Sigmoid colon (tissue), 6 donors: ENCODE measurements at regions not wholly inside any gene's neighbourhood (a gene's known extent, or its start where the extent isn't known, plus 50 kb on each side); places are given as distances from the start of the nearest gene placed in this dataset.

Experiments used
- DNase-seq: peaks from one replicate; pipeline ENCODE4 v3.0.0-alpha.2; 2019
- H3K27ac ChIP-seq, 4 donors: fragments of 200-600 bp; sonication (generic); one replicate each; pipeline ENCODE4 v1.5.1; 2016 to 2019; ENCODE audit warnings: mild to moderate bottlenecking in 1 of 4
- H3K27me3 ChIP-seq, 3 donors: fragments of 200-600 bp; sonication (generic); one replicate each; pipeline ENCODE4 v1.5.1; 2019; ENCODE audit warnings: mild to moderate bottlenecking in 1 of 3
- H3K36me3 ChIP-seq, 4 donors: fragments of 200-600 bp; sonication (generic); one replicate each; pipeline ENCODE4 v1.5.1; 2016 to 2019
- H3K4me1 ChIP-seq, 4 donors: fragments of 200-600 bp; sonication (generic); one replicate each; pipeline ENCODE4 v1.5.1; 2017 to 2019
- H3K4me3 ChIP-seq, 4 donors: fragments of 200-600 bp; sonication (generic); one replicate each; pipeline ENCODE4 v1.5.1; 2017 to 2019; ENCODE audit warnings: mild to moderate bottlenecking in 2 of 4, moderate library complexity in 1 of 4
- H3K9me3 ChIP-seq, 4 donors: fragments of 200-600 bp in 3 of 4; sonication (generic) in 3 of 4; one replicate each; pipeline versions ENCODE4 v1.5.1 to v1.6.1; 2013 to 2019
- EP300 ChIP-seq, 4 donors: sonication (generic); formaldehyde crosslinking; IDR thresholded peaks; one replicate each; pipeline ENCODE4 v1.6.1; 2017; ENCODE audit warnings: antibody characterized with exemption in 4 of 4
- POLR2A ChIP-seq, 2 donors: fragments of 450-650 bp; IDR thresholded peaks; one replicate each; pipeline ENCODE4 v1.6.1; 2016; ENCODE audit warnings: antibody characterized with exemption in 2 of 2, mild to moderate bottlenecking in 2 of 2, moderate library complexity in 2 of 2
- POLR2AphosphoS5 ChIP-seq, 4 donors: sonication (generic); formaldehyde crosslinking; IDR thresholded peaks; one replicate each; pipeline ENCODE4 v1.6.1; 2017; ENCODE audit warnings: antibody characterized with exemption in 4 of 4
- WGBS, 2 donors: extraction: QIAGEN DNeasy Blood & Tissue Kit; methylation state at CpG; one replicate each; pipeline ENCODE4 v1.1.7; 2013; 5-methylcytosine and 5-hydroxymethylcytosine counted together
- intact Hi-C: fragments of 100-400 bp; cut with DNase I; formaldehyde crosslinking; loops from one replicate; pipeline ENCODE4 v1.15.1; 2023
- TF ChIP-seq, protein P1 (sequence below), 4 experiments: fragments of 450-650 bp in 3 of 4; fragments of 200-600 bp in 1 of 4; IDR thresholded peaks; one replicate each; pipeline ENCODE4 v1.5.1; 2016 to 2019; ENCODE audit warnings: antibody characterized with exemption in 4 of 4, mild to moderate bottlenecking in 3 of 4, moderate library complexity in 2 of 4
- donor health status: healthy with polysubstance abuse.
- donor health status: healthy.

DNA sequence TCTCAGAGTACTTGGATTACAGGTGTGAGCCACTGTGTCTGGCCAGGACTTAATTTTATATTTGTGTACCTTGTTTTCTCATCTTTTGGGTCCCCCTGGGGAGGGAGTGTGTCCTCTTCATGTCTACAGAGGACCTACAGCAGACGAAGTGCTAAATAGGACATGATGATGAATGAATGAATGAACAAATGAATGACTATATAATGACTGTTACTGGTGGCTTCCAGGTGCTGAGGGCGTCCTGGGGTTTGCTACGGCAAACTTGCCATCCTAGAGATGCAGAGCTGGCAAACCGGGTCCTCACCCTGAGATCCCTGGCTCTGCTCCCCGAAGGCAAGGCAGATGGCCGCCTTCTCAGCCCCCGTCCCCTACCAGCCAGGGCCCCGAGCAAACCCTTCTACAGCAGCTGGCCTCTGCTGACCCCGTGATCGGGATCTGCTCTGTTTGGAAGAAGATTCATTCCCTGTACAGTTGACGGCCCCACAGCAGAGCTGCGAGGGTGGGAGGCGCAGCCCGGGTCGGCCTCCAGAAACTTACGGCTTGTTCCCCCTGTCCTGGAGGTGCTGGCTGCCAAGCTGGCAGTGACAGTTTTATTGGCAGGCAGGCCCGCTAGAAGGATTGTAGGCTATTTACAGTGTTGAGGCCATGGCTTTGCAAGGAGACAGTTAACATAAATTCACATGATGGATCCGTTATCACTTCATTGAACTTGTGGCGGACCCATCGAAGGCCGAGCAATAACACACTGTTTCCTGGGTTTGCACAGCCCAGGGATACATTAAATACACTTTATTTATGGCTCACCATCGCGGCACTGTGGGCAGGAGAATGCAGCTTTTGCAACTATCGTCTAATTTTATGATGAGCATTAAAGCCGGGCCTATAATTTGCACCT is 197.7 kb upstream of the GSE1 start:
- DNase-seq, result peak; percentile 66

DNA sequence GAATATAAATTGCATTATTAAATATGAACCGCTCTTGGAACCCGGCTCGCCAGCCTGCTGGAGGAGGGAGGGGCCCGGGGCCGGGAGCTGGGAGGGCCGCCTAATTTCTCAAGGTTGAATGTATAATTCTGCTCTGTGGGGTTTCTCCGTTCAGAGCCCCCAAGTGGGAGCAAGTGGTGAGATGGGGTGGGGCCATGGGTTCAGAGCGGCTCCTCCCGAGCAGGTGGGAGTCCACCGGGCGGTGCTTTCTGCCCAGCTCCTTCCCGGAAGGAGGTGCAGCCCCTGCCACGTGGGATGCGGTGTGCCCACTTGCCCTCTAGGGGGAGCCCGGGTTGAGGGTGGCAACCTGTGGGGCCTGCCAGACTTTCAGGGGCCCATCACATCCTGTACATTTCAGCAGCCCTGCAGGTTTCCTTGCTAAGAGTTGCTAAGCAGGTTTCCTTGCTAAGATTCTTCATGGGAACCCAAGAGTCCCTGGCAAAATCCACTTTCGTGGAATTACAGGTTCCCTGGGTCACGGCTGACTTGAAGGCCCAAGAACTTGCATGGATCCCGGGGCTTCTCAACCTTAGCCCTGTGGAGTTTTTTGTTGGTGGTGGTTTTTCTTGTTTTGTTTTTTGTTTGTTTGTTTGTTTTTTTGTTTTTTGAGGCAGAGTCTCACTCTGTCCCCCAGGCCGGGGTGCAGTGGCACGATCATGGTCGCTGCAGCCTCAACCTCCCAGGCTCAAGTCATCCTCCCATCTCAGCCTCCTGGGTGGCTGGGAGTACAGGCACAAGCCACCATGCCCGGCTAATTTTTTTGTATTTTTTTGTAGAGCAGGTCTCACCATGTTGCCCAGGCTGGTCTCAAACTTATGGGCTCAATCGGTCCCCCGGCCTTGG is 196.7 kb upstream of the GSE1 start:
- no peak for TF ChIP-seq POLR2A (IDR thresholded peaks at IDR 0.05)
- TF ChIP-seq, protein P1, sequence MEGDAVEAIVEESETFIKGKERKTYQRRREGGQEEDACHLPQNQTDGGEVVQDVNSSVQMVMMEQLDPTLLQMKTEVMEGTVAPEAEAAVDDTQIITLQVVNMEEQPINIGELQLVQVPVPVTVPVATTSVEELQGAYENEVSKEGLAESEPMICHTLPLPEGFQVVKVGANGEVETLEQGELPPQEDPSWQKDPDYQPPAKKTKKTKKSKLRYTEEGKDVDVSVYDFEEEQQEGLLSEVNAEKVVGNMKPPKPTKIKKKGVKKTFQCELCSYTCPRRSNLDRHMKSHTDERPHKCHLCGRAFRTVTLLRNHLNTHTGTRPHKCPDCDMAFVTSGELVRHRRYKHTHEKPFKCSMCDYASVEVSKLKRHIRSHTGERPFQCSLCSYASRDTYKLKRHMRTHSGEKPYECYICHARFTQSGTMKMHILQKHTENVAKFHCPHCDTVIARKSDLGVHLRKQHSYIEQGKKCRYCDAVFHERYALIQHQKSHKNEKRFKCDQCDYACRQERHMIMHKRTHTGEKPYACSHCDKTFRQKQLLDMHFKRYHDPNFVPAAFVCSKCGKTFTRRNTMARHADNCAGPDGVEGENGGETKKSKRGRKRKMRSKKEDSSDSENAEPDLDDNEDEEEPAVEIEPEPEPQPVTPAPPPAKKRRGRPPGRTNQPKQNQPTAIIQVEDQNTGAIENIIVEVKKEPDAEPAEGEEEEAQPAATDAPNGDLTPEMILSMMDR (IDR thresholded peaks at IDR 0.05), result peak; percentile 37 to 75 (median 69)
- TF ChIP-seq EP300 (IDR thresholded peaks at IDR 0.05), result no peak
- intact Hi-C loops, result loop anchor here (5.0 kb wide), 1 partner anchor 301 kb away; no protein-coding TSS in a partner anchor
- no peaks in the 10 kb centered on the region for H3K9me3 ChIP-seq
- H3K27me3 ChIP-seq, result no peaks in the 10 kb centered on the region
- peak overlapping the region in 3 of 4 donors; percentile 64 to 77 (median 68) for H3K27ac ChIP-seq
- peaks cover 0 to 31% (median 27%) of the 10 kb centered on the region in 4 donors for H3K4me1 ChIP-seq
- H3K4me3 ChIP-seq, result no peak overlapping the region
- 37 to 46% methylated on average over 24 of the region's 24 CpGs for WGBS, 2 donors
- DNase-seq, result peak; percentile 79
- H3K36me3 ChIP-seq, result no peaks in the 10 kb centered on the region

More for the DNA sequence above, 197.7 kb upstream of the GSE1 start:
- H3K27ac ChIP-seq, result peak overlapping the region in 3 of 4 donors; percentile 64 to 77 (median 68)
- no peaks in the 10 kb centered on the region for H3K9me3 ChIP-seq
- no peaks in the 10 kb centered on the region for H3K27me3 ChIP-seq
- intact Hi-C loops, result loop anchor here (5.0 kb wide), 1 partner anchor 302 kb away; no protein-coding TSS in a partner anchor
- no peak overlapping the region for H3K4me3 ChIP-seq
- peaks cover 0 to 24% (median 21%) of the 10 kb centered on the region in 4 donors for H3K4me1 ChIP-seq
- no peaks in the 10 kb centered on the region for H3K36me3 ChIP-seq
- TF ChIP-seq POLR2AphosphoS5 (IDR thresholded peaks at IDR 0.05) (peak in 1 of 4 donors; percentile 44), EP300 (IDR thresholded peaks at IDR 0.05) (no peak), POLR2A (IDR thresholded peaks at IDR 0.05) (no peak)
- TF ChIP-seq, protein P1 (IDR thresholded peaks at IDR 0.05), result no peak
- WGBS, 2 donors, result 63 to 72% methylated on average over 25 of the region's 25 CpGs

GRCh38 chr16:85417156-85417860 is 195.8 kb upstream of the GSE1 start:
- peaks cover 0 to 31% (median 27%) of the 10 kb centered on the region in 4 donors for H3K4me1 ChIP-seq
- H3K36me3 ChIP-seq, result no peaks in the 10 kb centered on the region
- no peaks in the 10 kb centered on the region for H3K27me3 ChIP-seq
- no peaks in the 10 kb centered on the region for H3K9me3 ChIP-seq
- DNase-seq, result peak; percentile 46
- intact Hi-C loops, result loop anchor here (5.0 kb wide), 1 partner anchor 300 kb away; no protein-coding TSS in a partner anchor
- TF ChIP-seq EP300 (IDR thresholded peaks at IDR 0.05), result no peak
- no peak for TF ChIP-seq POLR2AphosphoS5 (IDR thresholded peaks at IDR 0.05)
- TF ChIP-seq POLR2A (IDR thresholded peaks at IDR 0.05), result no peak
- TF ChIP-seq, protein P1 (IDR thresholded peaks at IDR 0.05), result no peak
- H3K27ac ChIP-seq, result peak overlapping the region in 1 of 4 donors; percentile 77
- WGBS, 2 donors, result 90 to 92% methylated on average over 14 of the region's 14 CpGs
- H3K4me3 ChIP-seq, result no peak overlapping the region

DNA sequence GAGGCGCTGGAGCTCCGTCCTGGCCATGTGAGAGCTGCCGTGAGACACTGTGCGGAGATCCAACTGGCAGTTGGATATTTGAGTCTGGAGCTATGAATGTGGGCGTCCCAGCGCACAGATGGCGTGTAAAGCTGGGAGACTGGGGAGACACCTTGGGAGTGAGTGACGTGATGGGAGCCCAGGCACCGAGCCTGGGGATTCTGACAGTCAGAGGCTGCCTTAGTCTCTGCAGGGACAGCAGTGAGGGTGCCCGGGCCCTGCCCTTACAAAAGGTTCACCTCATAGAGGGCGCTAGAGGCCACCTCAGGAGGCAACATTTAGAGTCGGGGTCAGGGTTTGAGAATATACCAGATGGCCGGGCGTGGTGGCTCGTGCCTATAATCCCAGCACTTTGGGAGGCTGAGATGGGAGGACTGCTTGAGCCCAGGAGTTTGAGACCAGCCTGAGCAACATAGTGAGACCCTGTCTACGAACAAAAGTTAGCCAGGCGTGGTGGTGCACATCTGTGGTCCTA is 194.1 kb upstream of the GSE1 start:
- 80 to 90% methylated on average over 17 of the region's 17 CpGs for WGBS, 2 donors
- H3K4me1 ChIP-seq, result peaks cover 0 to 31% (median 27%) of the 10 kb centered on the region in 4 donors
- H3K36me3 ChIP-seq, result no peaks in the 10 kb centered on the region
- TF ChIP-seq EP300 (IDR thresholded peaks at IDR 0.05) (no peak), POLR2AphosphoS5 (IDR thresholded peaks at IDR 0.05) (no peak), POLR2A (IDR thresholded peaks at IDR 0.05) (no peak)
- TF ChIP-seq, protein P1 (IDR thresholded peaks at IDR 0.05), result no peak
- no peaks in the 10 kb centered on the region for H3K27me3 ChIP-seq
- H3K4me3 ChIP-seq, result no peak overlapping the region
- DNase-seq, result peak; percentile 53
- H3K9me3 ChIP-seq, result no peaks in the 10 kb centered on the region
- intact Hi-C loops, result loop anchor here (5.0 kb wide), 1 partner anchor 298 kb away; no protein-coding TSS in a partner anchor
- no peak overlapping the region for H3K27ac ChIP-seq
